NOMO-1 treated with DMSO at 0.1 percent for 48 hours (cell line): ENCODE measurements at regions not wholly inside any gene's neighbourhood (a gene's known extent, or its start where the extent isn't known, plus 50 kb on each side); places are given as distances from the start of the nearest gene placed in this dataset.

Experiments
- DNase-seq: peaks from one replicate; lab custom pipeline; 2025; ENCODE audit not compliant: unreplicated experiment; lab: John Stamatoyannopoulos, UW

DNA sequence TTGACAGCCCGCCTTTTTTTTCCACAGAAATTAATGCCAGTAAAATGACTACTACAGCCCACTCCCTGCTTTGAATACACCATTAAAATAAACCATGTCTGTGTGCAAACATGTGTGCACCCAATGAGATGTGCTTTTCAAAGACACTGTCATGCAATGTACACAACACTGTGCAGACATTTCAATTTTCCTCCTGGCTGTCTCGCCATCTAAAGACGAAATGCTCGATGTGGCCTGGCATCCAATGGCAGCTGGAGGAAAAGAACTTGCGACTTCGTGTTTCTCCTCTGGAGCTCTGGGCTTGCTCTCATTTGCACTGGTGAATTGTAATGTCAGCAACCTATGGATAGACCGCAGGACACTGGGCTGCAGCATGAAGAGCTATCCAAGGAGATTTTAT, 147.0 kb upstream of the NAV2 start:
- DNase-seq: no peak

DNA sequence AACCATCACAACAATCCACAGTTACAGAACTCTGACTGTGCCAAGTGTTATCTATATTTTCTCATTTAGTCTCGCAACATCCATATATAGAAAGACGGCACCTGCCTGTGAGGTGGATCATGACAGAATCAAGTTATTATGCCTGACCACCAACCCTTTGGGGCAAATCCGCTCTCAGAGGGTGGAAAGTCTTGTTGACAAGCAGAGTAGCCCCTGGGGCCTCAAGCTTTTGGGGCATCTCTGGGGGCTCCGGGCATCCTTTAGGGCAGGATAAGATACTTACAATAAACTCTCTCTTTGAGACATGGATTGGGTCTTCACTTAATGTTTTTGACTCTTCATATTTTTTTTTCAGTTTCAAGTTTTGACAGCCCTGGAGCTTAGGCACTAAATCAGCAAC, 150.5 kb upstream of the NAV2 start:
- DNase-seq: no peak

GRCh38 chr11:19561011-19561410, 151.6 kb upstream of the NAV2 start:
- no peak for DNase-seq

- no peak for DNase-seq
These were observed 152.5 kb upstream of the NAV2 start for GRCh38 chr11:19560156-19560555.

- no peak for DNase-seq
These were observed 152.9 kb upstream of the NAV2 start for GRCh38 chr11:19559746-19560145.

- DNase-seq: peak; percentile 6
These were observed 154.2 kb upstream of the NAV2 start for GRCh38 chr11:19558189-19558986.

GRCh38 chr11:19557720-19558140, 154.9 kb upstream of the NAV2 start:
- DNase-seq: peak; percentile 27

GRCh38 chr11:19557185-19557584, 155.5 kb upstream of the NAV2 start:
- no peak for DNase-seq

GRCh38 chr11:19555266-19555665, 157.4 kb upstream of the NAV2 start:
- no peak for DNase-seq

- peak; percentile 56 for DNase-seq
These were observed 158.8 kb upstream of the NAV2 start for GRCh38 chr11:19553683-19554333.

- no peak for DNase-seq
These were observed 159.9 kb upstream of the NAV2 start for GRCh38 chr11:19552656-19553260.

GRCh38 chr11:19552161-19552560, 160.5 kb upstream of the NAV2 start:
- no peak for DNase-seq

DNA sequence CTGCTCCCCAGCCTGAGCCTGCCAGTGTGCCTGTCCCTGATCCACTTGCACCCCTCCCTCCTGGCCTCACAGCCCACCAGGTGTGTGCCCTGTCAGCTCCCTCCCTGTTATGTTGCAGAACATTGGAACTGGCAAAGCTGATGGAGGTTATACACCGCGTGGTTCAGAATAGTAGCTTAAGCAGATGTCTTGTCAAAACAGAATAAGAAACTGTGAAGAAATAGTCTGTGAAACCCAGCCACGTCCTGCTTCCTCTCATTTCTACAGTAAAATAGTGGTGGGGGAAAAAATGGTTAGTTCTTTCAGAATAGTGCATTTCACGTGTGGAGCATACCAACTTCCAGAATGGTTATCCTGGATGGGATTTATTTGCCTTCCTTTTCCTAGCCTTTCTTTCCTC, 161.2 kb upstream of the NAV2 start:
- no peak for DNase-seq

GRCh38 chr11:19547044-19547443, 165.6 kb upstream of the NAV2 start:
- no peak for DNase-seq

GRCh38 chr11:19546325-19546724, 166.3 kb upstream of the NAV2 start:
- DNase-seq: no peak

DNA sequence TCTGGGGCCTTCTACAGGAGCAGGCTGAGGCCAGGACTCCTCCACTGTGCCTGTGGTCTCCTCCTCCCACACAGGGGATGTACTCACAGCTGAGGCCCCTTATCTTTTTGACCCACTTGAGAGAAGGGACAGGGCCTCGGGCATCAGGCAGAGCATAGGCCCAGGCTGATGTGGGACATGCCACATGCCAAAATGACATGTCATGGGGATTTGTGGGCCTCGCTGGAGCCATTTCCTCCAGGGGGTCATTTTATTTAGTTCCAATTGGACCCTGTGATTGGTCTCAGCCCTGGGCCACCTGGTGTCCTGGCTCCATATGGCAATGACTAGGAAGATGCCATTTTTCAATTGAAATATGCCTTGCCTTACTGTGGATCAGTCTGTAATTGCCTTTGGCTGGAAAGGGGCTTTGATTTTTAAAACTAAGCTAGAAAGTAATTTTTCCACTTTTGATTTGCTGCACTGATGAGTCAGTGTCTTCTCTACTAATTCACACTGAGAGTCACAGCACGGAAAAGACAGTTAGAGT, 171.1 kb upstream of the NAV2 start:
- DNase-seq: no peak

DNA sequence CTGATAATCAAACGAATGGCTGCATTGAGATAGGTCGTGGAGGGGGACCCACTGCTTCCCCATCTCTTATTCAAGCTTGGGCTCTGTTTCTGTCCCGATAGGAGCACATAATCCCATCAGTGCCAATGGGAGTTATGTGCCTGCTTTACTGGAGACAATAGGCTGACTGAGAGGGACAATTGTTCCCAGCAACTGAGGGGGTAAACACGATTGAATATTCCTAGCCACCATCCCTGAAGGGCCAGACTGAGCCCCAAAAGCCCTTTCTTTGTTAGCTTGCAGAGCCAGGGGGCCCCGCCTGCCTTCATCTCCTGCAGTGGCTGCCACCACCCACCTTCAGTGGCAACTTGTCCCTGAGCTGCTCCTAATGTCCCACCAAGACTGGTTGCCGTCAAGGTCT, 172.8 kb upstream of the NAV2 start:
- DNase-seq: no peak

DNA sequence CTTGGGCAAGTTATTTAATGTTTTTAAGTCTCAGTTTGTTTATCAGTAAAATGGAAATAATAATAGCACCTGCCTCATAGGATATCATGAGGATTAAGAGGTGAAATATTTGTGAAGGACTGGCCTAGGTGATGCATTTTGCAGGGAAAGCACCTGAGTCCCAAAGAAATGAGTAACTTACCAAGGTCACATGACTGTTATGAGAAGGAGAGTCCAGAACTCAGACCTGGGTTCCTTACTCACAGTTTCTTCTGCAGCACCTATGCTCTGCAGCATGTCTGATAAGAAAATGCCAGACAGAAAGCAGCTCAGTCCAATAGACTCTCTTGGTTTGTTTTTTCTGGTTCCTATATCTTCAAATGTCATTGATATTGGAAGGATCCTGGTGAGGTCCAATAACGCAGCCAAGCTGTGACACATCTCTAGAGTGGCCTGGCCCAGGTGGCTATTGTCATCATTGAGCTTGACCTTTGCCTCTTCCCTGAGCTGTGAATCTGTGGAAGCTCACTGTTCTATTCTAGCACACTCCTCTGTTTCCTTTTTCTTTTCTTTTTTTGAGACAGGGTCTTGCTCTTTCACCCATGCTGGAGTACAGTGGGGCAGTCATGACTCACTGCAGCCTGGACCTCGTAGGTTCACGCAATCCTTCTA, 174.7 kb upstream of the NAV2 start:
- no peak for DNase-seq

GRCh38 chr11:19536131-19536530, 176.5 kb upstream of the NAV2 start:
- no peak for DNase-seq

GRCh38 chr11:19530505-19530904, 182.1 kb upstream of the NAV2 start:
- no peak for DNase-seq

- no peak for DNase-seq
These were observed 186.5 kb upstream of the NAV2 start for GRCh38 chr11:19526119-19526518.

DNA sequence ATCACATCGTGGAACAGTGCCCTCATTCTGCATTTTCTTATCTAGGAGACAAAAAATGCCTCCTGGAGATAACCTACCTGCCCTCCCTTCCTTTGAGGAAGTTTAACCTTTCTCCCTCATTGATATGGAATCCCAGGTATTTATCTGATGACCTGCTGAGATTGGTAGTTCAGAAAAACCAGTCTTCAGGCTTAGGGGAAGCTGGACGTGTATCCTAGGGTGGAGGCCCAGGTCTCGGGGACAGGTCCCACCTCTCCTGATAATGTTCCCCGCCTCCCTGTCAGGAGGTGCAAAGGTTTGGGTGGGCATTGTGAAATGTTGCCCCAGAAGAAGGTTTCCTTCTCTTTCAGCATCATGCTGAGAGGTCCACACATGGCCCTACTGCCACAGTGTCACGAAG, 186.9 kb upstream of the NAV2 start:
- no peak for DNase-seq
